ENCODE measurements at regions not wholly inside any gene's neighbourhood (a gene's known extent, or its start where the extent isn't known, plus 50 kb on each side); places are given as distances from the start of the nearest gene placed in this dataset.

DNA sequence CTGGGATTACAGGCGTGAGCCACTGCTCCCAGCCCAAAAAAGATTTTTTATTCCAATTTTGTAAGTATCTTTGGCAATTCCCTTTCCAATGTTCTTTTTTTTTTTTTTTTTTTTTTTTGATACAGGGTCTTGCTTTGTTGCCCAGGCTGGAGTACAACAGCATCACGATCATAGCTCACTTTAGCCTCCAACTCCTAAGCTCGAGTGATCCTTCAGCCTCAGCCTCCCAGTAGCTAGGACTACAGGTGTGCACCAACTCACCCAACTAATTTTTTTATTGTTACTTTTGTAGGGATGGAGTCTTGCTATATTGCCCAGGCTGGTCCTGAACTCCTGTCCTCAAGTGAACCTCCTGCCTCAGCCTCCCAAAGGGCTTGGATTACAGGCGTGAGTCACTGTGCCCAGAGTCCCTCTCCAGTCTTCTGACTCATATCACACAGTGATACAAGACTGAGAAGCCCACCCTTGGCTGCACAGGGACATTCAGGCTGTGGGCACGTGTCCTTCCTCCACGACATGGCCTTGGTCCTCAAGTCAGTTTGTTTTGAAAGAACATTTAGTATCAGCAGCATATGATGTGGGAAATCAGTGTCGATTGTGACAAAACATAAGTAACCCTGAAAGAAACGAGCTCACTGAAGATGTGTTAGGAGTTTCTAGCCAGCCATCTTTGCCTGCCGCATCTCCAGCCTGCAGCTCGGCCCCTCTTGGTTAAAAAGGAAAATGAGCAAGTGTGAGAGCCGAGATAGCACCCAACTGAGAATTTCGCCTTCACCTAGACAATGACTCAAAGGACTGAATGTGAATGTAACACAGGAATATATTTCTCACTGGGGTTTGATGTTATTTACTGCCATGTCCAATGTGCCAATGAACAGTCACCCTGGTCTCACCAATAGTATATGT lies 175.5 kb downstream of the MN1 start:
- Histone ChIP-seq H4K20me1 (ENCODE audit: insufficient read depth, low read length) (no peaks in the 10 kb centered on the region), H3K27me3 (ENCODE audit: insufficient read depth, low read length) (no peaks in the 10 kb centered on the region), H3K4me3 (ENCODE audit: low read depth, low read length, poor library complexity, severe bottlenecking) (no peak overlapping the region), H3K9me2 (ENCODE audit: low read depth, low read length) (no peaks in the 10 kb centered on the region), H3K27ac (ENCODE audit: low read depth, low read length, poor library complexity, severe bottlenecking) (no peak overlapping the region), H3K9ac (ENCODE audit: low read length) (no peak overlapping the region), H3K4me2 (ENCODE audit: low read length) (no peak overlapping the region), H3K36me3 (ENCODE audit: insufficient read depth, low read length) (no peaks in the 10 kb centered on the region), H2AFZ (ENCODE audit: low read length) (no peak overlapping the region), H3K9me3 (ENCODE audit: low read length) (no peaks in the 10 kb centered on the region), H3K4me1 (ENCODE audit: insufficient read depth, low read length, severe bottlenecking) (no peaks in the 10 kb centered on the region), H3F3A (ENCODE audit: insufficient read depth, low read length) (no peaks in the 10 kb centered on the region), H3K79me2 (ENCODE audit: insufficient read depth, low read length) (no peaks in the 10 kb centered on the region)
- TF ChIP-seq, protein P1, sequence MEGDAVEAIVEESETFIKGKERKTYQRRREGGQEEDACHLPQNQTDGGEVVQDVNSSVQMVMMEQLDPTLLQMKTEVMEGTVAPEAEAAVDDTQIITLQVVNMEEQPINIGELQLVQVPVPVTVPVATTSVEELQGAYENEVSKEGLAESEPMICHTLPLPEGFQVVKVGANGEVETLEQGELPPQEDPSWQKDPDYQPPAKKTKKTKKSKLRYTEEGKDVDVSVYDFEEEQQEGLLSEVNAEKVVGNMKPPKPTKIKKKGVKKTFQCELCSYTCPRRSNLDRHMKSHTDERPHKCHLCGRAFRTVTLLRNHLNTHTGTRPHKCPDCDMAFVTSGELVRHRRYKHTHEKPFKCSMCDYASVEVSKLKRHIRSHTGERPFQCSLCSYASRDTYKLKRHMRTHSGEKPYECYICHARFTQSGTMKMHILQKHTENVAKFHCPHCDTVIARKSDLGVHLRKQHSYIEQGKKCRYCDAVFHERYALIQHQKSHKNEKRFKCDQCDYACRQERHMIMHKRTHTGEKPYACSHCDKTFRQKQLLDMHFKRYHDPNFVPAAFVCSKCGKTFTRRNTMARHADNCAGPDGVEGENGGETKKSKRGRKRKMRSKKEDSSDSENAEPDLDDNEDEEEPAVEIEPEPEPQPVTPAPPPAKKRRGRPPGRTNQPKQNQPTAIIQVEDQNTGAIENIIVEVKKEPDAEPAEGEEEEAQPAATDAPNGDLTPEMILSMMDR (IDR thresholded peaks at IDR 0.05; ENCODE audit: low read length), result no peak
- no peak for TF ChIP-seq EZH2 (IDR thresholded peaks at IDR 0.05; ENCODE audit: borderline replicate concordance, low read length)

DNA sequence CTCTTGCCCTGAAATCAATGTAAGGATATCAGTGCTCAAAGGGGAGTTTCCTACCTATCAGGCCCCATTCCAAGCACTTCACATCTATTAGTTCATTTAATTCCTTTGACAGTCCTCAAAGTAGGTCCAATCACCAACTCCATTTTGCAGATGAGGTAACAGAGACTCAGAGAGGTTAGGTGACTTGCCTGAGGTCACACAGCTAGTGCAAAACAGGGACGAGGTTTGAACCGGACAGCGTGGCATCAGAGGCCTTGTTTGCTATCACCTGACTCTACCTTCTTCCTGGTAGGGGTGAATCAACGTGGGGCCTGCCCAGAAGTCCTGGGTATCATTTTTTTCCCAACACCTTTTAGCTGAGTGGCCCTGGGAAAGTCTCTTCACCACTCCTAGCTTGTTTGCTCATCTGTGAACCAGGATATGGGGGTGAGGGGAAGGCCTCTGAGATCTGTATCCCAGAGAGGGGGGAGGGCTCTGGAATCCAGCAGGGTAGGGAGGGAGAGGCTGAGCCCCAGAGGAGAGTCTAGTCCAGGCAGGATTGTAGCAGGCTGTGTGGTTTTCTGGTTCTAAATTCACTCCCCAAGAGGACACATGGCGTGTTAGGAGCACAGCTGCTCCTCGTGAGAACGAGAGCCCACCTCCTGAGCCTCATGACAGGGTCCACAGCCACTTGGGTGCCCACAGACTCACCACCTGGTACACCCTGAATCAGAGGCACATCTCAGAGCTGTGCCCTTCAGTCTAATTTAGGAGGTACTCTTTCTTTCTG lies 174.7 kb downstream of the MN1 start:
- Histone ChIP-seq H3K79me2 (ENCODE audit: insufficient read depth, low read length) (no peaks in the 10 kb centered on the region), H3K4me3 (ENCODE audit: low read depth, low read length, poor library complexity, severe bottlenecking) (no peak overlapping the region), H3K4me2 (ENCODE audit: low read length) (no peak overlapping the region), H3K9me2 (ENCODE audit: low read depth, low read length) (no peaks in the 10 kb centered on the region), H3K36me3 (ENCODE audit: insufficient read depth, low read length) (no peaks in the 10 kb centered on the region), H3K27ac (ENCODE audit: low read depth, low read length, poor library complexity, severe bottlenecking) (no peak overlapping the region), H3K27me3 (ENCODE audit: insufficient read depth, low read length) (no peaks in the 10 kb centered on the region), H3F3A (ENCODE audit: insufficient read depth, low read length) (no peaks in the 10 kb centered on the region), H4K20me1 (ENCODE audit: insufficient read depth, low read length) (no peaks in the 10 kb centered on the region), H3K4me1 (ENCODE audit: insufficient read depth, low read length, severe bottlenecking) (no peaks in the 10 kb centered on the region), H3K9me3 (ENCODE audit: low read length) (no peaks in the 10 kb centered on the region), H3K9ac (ENCODE audit: low read length) (no peak overlapping the region), H2AFZ (ENCODE audit: low read length) (no peak overlapping the region)
- TF ChIP-seq EZH2 (IDR thresholded peaks at IDR 0.05; ENCODE audit: borderline replicate concordance, low read length), result no peak
- TF ChIP-seq, protein P1 (IDR thresholded peaks at IDR 0.05; ENCODE audit: low read length), result no peak

DNA sequence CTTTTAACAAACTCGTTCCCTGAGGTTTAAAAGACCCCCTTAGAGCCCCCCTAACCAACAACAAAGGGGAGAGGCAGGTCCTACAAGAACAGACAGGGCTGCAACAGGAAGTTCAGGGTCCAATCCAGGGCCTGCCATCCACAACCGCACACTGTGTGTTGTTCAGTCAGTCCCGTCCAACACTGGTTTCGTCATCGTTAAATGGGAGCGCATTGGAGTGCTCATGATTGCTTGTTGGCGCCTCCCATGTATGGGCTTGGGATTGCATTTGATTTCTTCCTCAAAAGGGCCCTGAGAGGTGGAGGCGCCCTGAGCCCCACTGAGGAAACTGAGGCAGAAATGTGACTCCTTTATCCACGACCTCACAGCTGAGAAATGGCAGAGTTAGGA lies 174.1 kb downstream of the MN1 start:
- no peak overlapping the region for H3K9ac ChIP-seq (ENCODE audit: low read length)
- H3K36me3 ChIP-seq (ENCODE audit: insufficient read depth, low read length), result no peaks in the 10 kb centered on the region
- H3K27ac ChIP-seq (ENCODE audit: low read depth, low read length, poor library complexity, severe bottlenecking), result no peak overlapping the region
- H3K79me2 ChIP-seq (ENCODE audit: insufficient read depth, low read length), result no peaks in the 10 kb centered on the region
- no peak overlapping the region for H2AFZ ChIP-seq (ENCODE audit: low read length)
- no peak overlapping the region for H3K4me3 ChIP-seq (ENCODE audit: low read depth, low read length, poor library complexity, severe bottlenecking)
- H3K4me2 ChIP-seq (ENCODE audit: low read length), result no peak overlapping the region
- H3K9me3 ChIP-seq (ENCODE audit: low read length), result no peaks in the 10 kb centered on the region
- H3F3A ChIP-seq (ENCODE audit: insufficient read depth, low read length), result no peaks in the 10 kb centered on the region
- no peaks in the 10 kb centered on the region for H4K20me1 ChIP-seq (ENCODE audit: insufficient read depth, low read length)
- no peaks in the 10 kb centered on the region for H3K27me3 ChIP-seq (ENCODE audit: insufficient read depth, low read length)
- no peaks in the 10 kb centered on the region for H3K4me1 ChIP-seq (ENCODE audit: insufficient read depth, low read length, severe bottlenecking)
- H3K9me2 ChIP-seq (ENCODE audit: low read depth, low read length), result no peaks in the 10 kb centered on the region
- TF ChIP-seq EZH2 (IDR thresholded peaks at IDR 0.05; ENCODE audit: borderline replicate concordance, low read length), result no peak
- TF ChIP-seq, protein P1 (IDR thresholded peaks at IDR 0.05; ENCODE audit: low read length), result no peak

Data from OCI-LY1 (cell line).